ENCODE measurements at regions not wholly inside any gene's neighbourhood (a gene's known extent, or its start where the extent isn't known, plus 50 kb on each side); places are given as distances from the start of the nearest gene placed in this dataset.

DNA sequence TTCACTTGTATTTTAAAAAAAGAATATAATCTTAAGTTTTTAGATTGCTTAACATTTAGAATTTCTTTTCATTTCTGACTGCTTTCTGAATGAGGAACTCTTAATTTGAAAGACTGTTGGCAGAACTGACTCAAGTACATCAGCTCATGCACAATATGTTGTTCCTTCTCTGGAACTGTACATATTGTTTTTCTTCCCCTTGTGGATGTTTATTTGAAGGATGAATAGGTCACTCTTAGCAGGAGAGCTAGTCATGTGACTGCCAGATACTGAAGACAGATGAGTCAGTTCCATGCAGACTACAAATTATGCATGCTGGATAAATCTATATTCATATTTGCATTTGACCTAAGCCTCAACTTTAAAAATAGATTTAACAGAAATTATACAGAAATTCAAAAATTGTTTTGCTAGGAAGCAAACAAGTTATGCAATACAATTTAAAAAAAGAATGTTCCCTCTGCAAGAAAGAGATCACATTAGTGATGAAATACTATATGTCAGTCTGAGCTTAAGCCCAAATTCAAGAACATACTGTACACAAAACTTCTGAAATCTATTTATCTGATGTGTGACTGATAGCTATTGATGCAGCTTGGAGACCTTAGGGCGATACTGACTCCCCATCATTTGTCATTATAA is 1274.9 kb upstream of the GJE1 start:
- TF ChIP-seq, protein P1, sequence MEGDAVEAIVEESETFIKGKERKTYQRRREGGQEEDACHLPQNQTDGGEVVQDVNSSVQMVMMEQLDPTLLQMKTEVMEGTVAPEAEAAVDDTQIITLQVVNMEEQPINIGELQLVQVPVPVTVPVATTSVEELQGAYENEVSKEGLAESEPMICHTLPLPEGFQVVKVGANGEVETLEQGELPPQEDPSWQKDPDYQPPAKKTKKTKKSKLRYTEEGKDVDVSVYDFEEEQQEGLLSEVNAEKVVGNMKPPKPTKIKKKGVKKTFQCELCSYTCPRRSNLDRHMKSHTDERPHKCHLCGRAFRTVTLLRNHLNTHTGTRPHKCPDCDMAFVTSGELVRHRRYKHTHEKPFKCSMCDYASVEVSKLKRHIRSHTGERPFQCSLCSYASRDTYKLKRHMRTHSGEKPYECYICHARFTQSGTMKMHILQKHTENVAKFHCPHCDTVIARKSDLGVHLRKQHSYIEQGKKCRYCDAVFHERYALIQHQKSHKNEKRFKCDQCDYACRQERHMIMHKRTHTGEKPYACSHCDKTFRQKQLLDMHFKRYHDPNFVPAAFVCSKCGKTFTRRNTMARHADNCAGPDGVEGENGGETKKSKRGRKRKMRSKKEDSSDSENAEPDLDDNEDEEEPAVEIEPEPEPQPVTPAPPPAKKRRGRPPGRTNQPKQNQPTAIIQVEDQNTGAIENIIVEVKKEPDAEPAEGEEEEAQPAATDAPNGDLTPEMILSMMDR (IDR thresholded peaks at IDR 0.05; ENCODE audit: low read length), result no peak
- TF ChIP-seq EZH2 (IDR thresholded peaks at IDR 0.05; ENCODE audit: borderline replicate concordance, low read length), result no peak
